Activated CD4-positive, alpha-beta T cell treated with anti-CD3 and anti-CD28 coated beads, Interleukin-2, amount 50 U/mL, for 24 hours (primary cell): ENCODE measurements at regions not wholly inside any gene's neighbourhood (a gene's known extent, or its start where the extent isn't known, plus 50 kb on each side); places are given as distances from the start of the nearest gene placed in this dataset.
"Not testable (repeated sequence)": the region's sequence is repeated elsewhere in the genome, so short reads cannot be mapped to it uniquely, and the experiment has no call there.

Experiments
- DNase-seq, 2 donors: peaks; one replicate each; pipeline ENCODE4 v3.0.0-alpha.2; 2020; ENCODE audit warnings: low read depth in 1 of 2, low spot score in 1 of 2

GRCh38 chr12:59405992-59406391, 189.8 kb upstream of the SLC16A7 start:
- no peak for DNase-seq

GRCh38 chr12:59404109-59404650, 191.6 kb upstream of the SLC16A7 start:
- no peak for DNase-seq

- DNase-seq = peak in 1 of 2 donors; percentile 19
These were observed 192.4 kb upstream of the SLC16A7 start for GRCh38 chr12:59403259-59403932.

- DNase-seq = no peak
These were observed 194.0 kb upstream of the SLC16A7 start for GRCh38 chr12:59401862-59402261.

- no peak for DNase-seq
These were observed 197.7 kb upstream of the SLC16A7 start for GRCh38 chr12:59398164-59398563.

GRCh38 chr12:59396919-59397318, 198.9 kb upstream of the SLC16A7 start:
- DNase-seq = no peak

- DNase-seq = no peak
These were observed 199.3 kb upstream of the SLC16A7 start for GRCh38 chr12:59396519-59396918.

- not testable (repeated sequence) for DNase-seq
These were observed 200.5 kb upstream of the SLC16A7 start for GRCh38 chr12:59395310-59395709.

GRCh38 chr12:59393506-59393905, 202.3 kb upstream of the SLC16A7 start:
- DNase-seq = no peak

GRCh38 chr12:59389968-59390576, 205.8 kb upstream of the SLC16A7 start:
- DNase-seq = no peak

- no peak for DNase-seq
These were observed 207.1 kb upstream of the SLC16A7 start for GRCh38 chr12:59388694-59389093.

- DNase-seq = no peak
These were observed 207.7 kb upstream of the SLC16A7 start for GRCh38 chr12:59388176-59388575.

- no peak for DNase-seq
These were observed 209.6 kb upstream of the SLC16A7 start for GRCh38 chr12:59386236-59386635.

- DNase-seq = no peak
These were observed 212.6 kb upstream of the SLC16A7 start for GRCh38 chr12:59383079-59383822.

- DNase-seq = no peak
These were observed 213.3 kb upstream of the SLC16A7 start for GRCh38 chr12:59382282-59383078.

- no peak for DNase-seq
These were observed 214.7 kb upstream of the SLC16A7 start for GRCh38 chr12:59381106-59381505.

GRCh38 chr12:59375633-59376032, 220.2 kb upstream of the SLC16A7 start:
- DNase-seq = no peak

GRCh38 chr12:59374783-59375182, 221.0 kb upstream of the SLC16A7 start:
- DNase-seq = no peak

- DNase-seq = no peak
These were observed 222.9 kb upstream of the SLC16A7 start for GRCh38 chr12:59372956-59373355.

GRCh38 chr12:59370933-59371332, 224.9 kb upstream of the SLC16A7 start:
- no peak for DNase-seq

- DNase-seq = no peak
These were observed 230.7 kb upstream of the SLC16A7 start for GRCh38 chr12:59365133-59365532.
